ENCODE measurements at regions not wholly inside any gene's neighbourhood (a gene's known extent, or its start where the extent isn't known, plus 50 kb on each side); places are given as distances from the start of the nearest gene placed in this dataset.

GRCh38 chr13:69649063-69649392 lies 458.6 kb upstream of the ATXN8OS start:
- TF ChIP-seq, protein P1, sequence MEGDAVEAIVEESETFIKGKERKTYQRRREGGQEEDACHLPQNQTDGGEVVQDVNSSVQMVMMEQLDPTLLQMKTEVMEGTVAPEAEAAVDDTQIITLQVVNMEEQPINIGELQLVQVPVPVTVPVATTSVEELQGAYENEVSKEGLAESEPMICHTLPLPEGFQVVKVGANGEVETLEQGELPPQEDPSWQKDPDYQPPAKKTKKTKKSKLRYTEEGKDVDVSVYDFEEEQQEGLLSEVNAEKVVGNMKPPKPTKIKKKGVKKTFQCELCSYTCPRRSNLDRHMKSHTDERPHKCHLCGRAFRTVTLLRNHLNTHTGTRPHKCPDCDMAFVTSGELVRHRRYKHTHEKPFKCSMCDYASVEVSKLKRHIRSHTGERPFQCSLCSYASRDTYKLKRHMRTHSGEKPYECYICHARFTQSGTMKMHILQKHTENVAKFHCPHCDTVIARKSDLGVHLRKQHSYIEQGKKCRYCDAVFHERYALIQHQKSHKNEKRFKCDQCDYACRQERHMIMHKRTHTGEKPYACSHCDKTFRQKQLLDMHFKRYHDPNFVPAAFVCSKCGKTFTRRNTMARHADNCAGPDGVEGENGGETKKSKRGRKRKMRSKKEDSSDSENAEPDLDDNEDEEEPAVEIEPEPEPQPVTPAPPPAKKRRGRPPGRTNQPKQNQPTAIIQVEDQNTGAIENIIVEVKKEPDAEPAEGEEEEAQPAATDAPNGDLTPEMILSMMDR (IDR thresholded peaks at IDR 0.05), result no peak
- 72 to 80% (median 75%) methylated on average over 2 of the region's 2 CpGs for WGBS, 4 donors
- Histone ChIP-seq H3K9me3 (peaks cover 0 to 13% (median 1%) of the 10 kb centered on the region in 12 donors), H3K27me3 (no peaks in the 10 kb centered on the region), H3K4me1 (no peaks in the 10 kb centered on the region), H3K36me3 (no peaks in the 10 kb centered on the region), H3K27ac (no peak overlapping the region), H3K4me3 (no peak overlapping the region)
- ATAC-seq, result no peak
- intact Hi-C loops (cut with DNase I), result no loop called here
- DNase-seq, result no peak

DNA sequence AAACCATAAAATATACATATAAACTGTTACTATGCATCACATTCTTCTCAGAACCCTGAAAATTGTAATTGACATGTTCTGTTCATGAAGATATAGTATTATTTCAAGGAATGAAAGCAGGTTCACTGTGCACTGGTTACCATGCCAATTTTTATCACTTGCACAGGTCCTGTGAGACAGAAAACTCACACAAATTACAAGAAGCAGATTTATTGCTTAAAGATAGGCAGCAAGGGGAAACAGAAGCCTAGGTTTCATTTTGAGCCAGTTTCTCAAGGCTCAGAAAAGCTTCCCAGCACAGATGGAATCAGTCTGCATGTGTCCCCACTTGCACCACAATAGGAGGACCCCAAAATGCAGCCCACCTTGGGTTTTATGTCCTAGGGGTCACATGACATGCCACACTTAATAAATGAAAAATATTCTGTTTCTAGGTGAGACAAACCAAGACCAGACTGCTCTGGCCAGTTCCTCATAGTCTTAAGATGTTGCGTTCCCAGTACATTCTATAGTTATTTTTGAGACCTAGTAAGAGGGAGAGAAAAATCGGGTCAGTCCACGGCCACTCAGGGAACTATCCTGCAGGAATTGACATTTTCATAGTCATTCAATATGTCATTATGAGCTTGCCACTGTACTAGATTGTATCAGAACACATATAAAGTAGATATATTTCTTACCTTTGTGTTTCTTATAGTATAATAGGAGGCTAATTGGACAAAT lies 459.1 kb upstream of the ATXN8OS start:
- TF ChIP-seq, protein P1 (IDR thresholded peaks at IDR 0.05), result no peak
- TF ChIP-seq POLR2A (IDR thresholded peaks at IDR 0.05), result no peak
- H3K4me3 ChIP-seq, result no peak overlapping the region
- H3K9me3 ChIP-seq, result peaks cover 0 to 14% (median 2%) of the 10 kb centered on the region in 12 donors
- intact Hi-C loops (cut with DNase I), result no loop called here
- 77 to 88% (median 86%) methylated on average over 3 of the region's 3 CpGs for WGBS, 4 donors
- no peak for DNase-seq
- no peak for ATAC-seq
- no peak overlapping the region for H3K27ac ChIP-seq
- no peaks in the 10 kb centered on the region for H3K36me3 ChIP-seq
- no peaks in the 10 kb centered on the region for H3K27me3 ChIP-seq
- H3K4me1 ChIP-seq, result no peaks in the 10 kb centered on the region

GRCh38 chr13:69644447-69644846 lies 463.2 kb upstream of the ATXN8OS start:
- TF ChIP-seq, protein P1 (IDR thresholded peaks at IDR 0.05), result no peak
- no peaks in the 10 kb centered on the region for H3K27me3 ChIP-seq
- H3K27ac ChIP-seq, result no peak overlapping the region
- H3K36me3 ChIP-seq, result no peaks in the 10 kb centered on the region
- DNase-seq (no peak), ATAC-seq (no peak)
- intact Hi-C loops (cut with DNase I), result no loop called here
- peaks cover 0 to 14% (median 2%) of the 10 kb centered on the region in 12 donors for H3K9me3 ChIP-seq
- H3K4me3 ChIP-seq, result no peak overlapping the region
- no peaks in the 10 kb centered on the region for H3K4me1 ChIP-seq

DNA sequence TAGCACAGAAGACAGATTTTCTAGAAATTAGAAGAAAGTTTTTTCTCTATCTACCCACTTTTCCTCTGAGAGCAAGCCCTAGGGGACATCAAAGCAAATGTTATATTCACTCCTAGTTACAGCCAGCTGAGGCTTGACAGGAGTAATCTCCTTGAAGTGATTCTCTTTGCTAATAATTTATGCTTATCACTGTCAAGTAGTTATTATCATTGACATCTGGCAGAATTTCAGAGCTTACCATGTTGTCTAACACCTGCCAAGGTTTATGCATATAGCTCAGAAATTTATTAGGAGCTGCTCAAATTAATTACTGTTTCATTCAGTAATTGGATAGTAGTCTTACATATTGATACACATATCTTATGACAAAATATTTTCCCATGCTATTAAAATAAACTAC lies 465.9 kb upstream of the ATXN8OS start:
- no peaks in the 10 kb centered on the region for H3K27me3 ChIP-seq

More for the DNA sequence above, 465.9 kb upstream of the ATXN8OS start:
- Histone ChIP-seq H3K4me1 (no peaks in the 10 kb centered on the region), H3K27ac (no peak overlapping the region), H3K4me3 (no peak overlapping the region), H3K9me3 (peaks cover 0 to 14% (median 2%) of the 10 kb centered on the region in 12 donors), H3K36me3 (no peaks in the 10 kb centered on the region)
- TF ChIP-seq, protein P1 (IDR thresholded peaks at IDR 0.05), result no peak
- intact Hi-C loops (cut with DNase I), result no loop called here
- ATAC-seq (no peak), DNase-seq (no peak)

Measured in heart left ventricle (tissue), 16 donors.